ENCODE measurements at regions not wholly inside any gene's neighbourhood (a gene's known extent, or its start where the extent isn't known, plus 50 kb on each side); places are given as distances from the start of the nearest gene placed in this dataset.

- TF ChIP-seq EP300 (IDR thresholded peaks at IDR 0.05) (no peak), CTCF (IDR thresholded peaks at IDR 0.05) (no peak), POLR2A (IDR thresholded peaks at IDR 0.05) (no peak)
These were observed 82.4 kb downstream of the HDGFL1 start for GRCh38 chr6:22651731-22652130.

Measured in sigmoid colon (tissue), 4 donors.